ENCODE measurements at regions not wholly inside any gene's neighbourhood (a gene's known extent, or its start where the extent isn't known, plus 50 kb on each side); places are given as distances from the start of the nearest gene placed in this dataset.

DNA sequence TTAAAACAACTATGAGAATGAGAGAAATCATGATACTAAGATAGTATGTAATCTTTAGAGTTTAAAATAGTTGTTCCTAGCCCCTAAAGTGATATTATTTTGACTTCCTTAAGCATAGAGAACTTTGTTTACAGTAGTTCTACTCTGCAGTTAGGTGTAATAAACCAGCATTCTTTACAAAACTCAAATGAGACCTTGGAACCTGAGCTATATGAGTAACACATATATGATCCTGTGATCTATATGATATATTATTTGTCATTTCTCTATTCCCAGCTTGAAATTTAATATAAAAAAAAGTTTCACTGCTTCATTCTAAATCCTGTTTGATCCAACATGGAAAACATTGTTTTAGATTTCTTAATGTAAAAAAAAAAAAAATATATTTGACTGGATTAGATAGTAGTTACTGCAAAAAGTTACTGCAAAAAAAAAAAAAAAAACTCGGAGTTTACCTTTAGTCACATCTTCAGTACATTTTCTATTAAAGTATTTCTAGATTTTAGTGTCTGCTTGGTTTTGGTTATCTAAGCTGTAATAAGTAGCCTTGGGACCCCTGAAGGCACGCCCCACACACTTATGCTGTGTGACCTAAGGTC lies 463.8 kb downstream of the USP25 start:
- TF ChIP-seq, protein P1, sequence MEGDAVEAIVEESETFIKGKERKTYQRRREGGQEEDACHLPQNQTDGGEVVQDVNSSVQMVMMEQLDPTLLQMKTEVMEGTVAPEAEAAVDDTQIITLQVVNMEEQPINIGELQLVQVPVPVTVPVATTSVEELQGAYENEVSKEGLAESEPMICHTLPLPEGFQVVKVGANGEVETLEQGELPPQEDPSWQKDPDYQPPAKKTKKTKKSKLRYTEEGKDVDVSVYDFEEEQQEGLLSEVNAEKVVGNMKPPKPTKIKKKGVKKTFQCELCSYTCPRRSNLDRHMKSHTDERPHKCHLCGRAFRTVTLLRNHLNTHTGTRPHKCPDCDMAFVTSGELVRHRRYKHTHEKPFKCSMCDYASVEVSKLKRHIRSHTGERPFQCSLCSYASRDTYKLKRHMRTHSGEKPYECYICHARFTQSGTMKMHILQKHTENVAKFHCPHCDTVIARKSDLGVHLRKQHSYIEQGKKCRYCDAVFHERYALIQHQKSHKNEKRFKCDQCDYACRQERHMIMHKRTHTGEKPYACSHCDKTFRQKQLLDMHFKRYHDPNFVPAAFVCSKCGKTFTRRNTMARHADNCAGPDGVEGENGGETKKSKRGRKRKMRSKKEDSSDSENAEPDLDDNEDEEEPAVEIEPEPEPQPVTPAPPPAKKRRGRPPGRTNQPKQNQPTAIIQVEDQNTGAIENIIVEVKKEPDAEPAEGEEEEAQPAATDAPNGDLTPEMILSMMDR (IDR thresholded peaks at IDR 0.05 in 4 of 5, conservative IDR thresholded peaks at IDR 0.05 in 1 of 5) = no peak
- no peak for TF ChIP-seq POLR2A (IDR thresholded peaks at IDR 0.05)

Data from gastrocnemius medialis (tissue), 4 donors.